ENCODE measurements at regions not wholly inside any gene's neighbourhood (a gene's known extent, or its start where the extent isn't known, plus 50 kb on each side); places are given as distances from the start of the nearest gene placed in this dataset.
"Not testable (repeated sequence)": the region's sequence is repeated elsewhere in the genome, so short reads cannot be mapped to it uniquely, and the experiment has no call there.

GRCh38 chr13:90882551-90882950 lies 464.9 kb upstream of the MIR17HG start:
- DNase-seq = no peak

DNA sequence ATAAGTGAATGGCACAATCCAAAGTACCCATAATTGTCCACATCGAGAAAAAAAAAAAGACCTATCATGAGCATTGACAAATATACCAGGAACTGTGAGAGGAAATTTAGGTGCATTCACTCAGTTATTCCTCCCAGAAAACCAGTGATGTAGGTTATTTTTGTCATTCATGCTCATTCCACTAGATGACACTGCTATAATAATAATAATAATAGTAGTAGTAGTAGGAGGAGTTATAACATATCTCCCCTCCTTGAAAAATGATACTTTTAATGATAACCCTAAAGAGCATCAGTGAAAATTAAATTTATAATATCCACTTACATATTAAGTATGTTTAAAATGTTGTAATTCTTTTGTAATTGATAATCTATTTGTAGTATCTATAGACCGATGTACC lies 463.9 kb upstream of the MIR17HG start:
- DNase-seq = no peak

DNA sequence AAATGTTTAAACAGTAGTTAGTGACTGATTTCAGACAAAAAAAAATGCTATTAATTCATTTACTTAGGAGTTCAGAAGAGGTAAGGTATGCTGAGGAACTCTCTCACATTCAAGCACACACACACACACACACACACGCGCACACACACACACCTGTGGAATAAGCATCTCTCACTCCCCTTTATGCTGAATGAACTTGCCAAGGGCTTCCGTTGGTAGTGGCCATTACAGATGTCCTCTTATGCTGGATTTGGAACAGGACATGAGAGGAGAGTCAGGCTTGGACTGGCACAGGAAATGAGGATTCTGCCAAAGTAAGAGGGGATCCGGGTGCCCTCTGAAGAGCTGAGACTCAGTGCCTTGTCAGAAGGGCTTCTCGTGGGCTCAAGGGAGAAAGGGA lies 463.4 kb upstream of the MIR17HG start:
- no peak for DNase-seq

DNA sequence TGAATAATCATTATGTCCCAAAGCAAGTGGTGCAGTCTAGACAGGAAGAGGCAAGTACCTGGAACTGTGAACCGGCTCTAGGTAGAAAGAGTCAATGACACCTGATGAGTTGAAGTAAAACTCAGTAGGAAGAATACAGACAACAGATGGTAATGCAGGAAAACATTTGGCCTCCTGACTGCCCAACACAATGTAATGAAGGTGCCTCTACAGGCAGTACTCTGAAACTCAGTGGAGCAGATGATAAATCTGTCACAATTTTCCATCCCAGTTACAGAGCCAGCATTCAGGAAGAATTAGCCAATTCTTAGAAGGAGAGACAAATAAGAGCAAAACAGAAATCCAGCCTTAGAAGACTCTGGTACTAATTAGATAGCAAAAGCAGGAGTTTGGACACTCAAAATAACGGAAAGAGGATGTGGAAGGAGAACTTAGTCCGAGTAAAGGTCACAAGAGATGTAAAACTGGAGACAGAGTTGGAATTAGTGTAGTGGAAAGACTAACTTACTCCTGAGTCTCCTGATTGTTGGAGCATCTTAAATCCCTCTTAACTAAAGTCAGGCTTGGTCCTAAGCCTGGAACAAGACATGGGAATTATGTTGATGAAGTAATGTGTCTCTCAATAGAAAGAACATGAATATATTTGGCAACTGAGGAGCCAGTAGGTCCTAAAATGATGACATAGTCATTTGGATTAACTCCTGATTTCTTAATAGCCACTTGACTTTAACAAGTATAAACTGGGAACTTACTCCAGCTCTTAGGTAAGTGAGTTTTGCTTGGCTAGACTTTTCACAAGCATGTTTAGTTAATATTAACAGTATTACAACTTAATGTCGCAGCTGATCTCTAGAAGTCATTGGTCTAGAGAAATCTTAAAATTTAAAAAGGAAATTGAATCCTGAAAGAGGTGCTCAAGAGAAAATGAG lies 457.3 kb upstream of the MIR17HG start:
- no peak for DNase-seq

GRCh38 chr13:90891329-90891728 lies 456.2 kb upstream of the MIR17HG start:
- no peak for DNase-seq

GRCh38 chr13:90893199-90893598 lies 454.3 kb upstream of the MIR17HG start:
- not testable (repeated sequence) for DNase-seq

DNA sequence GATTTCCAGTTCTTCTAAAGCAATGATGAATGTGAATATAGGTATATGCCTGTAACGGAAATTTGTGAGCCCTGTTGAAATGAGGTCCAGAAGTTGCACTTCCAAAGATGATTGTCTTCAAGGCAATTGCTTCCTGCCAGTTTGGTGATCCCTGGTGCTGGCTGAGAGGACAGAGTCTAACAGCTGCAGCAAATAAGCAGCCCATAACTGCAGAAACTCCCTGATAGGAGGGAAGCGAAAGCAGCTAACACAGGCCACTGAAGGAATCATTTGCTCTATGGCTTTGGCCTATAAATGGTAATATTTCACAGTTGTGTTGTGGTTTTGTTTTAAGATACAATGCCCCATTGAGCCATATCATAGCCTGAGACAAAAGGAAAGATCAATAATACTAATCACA lies 451.5 kb upstream of the MIR17HG start:
- no peak for DNase-seq

DNA sequence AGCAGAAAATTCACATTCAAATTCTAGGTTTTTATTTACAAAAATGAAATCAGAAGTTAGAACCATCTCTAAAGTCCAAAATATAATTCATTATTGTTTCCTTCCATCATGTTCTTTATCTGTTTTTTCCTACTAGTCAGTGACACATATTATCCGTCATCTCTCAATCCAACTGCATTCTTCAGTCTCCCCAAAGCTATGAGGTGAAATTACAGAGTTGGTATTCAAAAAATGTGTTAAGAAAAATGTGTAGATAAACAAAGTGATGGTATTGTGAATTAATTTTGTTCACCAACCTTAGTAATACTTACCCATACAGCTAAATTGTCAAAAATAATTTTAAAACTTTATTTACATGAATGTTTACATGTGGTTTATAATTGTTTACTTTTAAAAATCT lies 448.7 kb upstream of the MIR17HG start:
- no peak for DNase-seq

- no peak for DNase-seq
These were observed 448.1 kb upstream of the MIR17HG start for GRCh38 chr13:90899416-90899815.

- DNase-seq = no peak
These were observed 445.2 kb upstream of the MIR17HG start for GRCh38 chr13:90902255-90902654.

- DNase-seq = no peak
These were observed 440.9 kb upstream of the MIR17HG start for GRCh38 chr13:90906554-90906953.

DNA sequence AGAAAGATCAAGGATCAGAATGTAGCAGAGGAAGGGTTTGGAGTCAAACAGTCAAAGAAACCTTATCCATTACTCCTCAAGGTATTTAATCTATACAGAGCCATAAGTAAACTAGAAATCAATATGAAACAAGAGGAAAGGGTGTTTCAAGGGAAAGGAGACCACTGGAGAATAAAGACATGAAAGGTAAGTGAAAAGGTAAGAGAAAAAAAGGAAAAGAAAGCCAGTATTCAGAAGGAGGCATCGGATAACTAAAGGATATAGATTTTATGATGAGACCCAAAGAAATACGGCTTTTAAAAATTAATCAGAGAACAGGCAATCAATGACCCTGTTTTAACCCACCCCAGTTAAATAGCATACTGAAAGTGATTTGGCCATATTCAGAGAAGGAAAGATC lies 438.7 kb upstream of the MIR17HG start:
- no peak for DNase-seq

DNA sequence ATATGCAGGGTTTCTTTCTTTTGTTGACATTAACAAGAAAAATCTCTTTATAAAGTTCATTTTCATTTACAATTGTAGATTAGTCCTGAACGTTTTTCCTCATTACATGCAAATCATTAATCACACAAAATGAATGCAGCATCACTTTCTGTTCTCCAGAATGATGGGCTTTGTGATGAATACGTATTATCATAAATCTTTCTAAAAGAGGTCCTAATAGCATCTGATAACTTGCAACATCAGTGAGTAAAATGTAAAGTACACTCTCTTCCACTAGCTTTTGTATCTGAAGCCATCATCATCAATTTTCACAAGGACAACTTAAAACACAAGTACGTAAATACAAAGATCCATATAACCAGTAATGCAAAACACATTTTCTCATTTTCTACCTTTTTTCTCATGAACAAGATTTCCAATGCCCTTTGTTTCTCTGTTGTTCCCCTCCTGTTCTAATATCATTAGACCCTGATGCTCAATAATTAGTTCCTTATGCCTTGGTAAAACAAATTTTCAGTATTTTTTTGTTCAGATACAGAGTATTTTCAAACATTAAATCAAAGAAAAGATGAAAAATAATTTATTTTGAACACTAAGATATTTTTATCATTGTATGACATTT lies 437.4 kb upstream of the MIR17HG start:
- no peak for DNase-seq

DNA sequence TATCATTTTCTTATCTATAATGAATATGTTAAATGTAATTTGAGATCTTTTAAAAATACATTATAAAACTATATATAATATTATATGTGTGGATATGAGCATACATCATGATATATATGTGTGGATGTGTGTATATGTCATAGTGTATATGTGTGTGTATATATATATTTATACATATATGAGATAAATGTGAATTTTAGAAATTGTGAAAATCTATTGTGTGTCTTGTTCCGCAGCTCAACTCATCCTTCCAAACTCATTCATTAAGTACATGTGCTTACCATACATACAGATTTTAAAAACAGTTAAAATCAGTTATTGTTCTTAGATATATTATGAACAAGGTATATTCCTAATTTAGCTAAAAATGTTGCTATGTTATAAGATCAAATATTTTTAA lies 435.2 kb upstream of the MIR17HG start:
- DNase-seq = no peak

- DNase-seq = no peak
These were observed 429.0 kb upstream of the MIR17HG start for GRCh38 chr13:90918536-90918935.

DNA sequence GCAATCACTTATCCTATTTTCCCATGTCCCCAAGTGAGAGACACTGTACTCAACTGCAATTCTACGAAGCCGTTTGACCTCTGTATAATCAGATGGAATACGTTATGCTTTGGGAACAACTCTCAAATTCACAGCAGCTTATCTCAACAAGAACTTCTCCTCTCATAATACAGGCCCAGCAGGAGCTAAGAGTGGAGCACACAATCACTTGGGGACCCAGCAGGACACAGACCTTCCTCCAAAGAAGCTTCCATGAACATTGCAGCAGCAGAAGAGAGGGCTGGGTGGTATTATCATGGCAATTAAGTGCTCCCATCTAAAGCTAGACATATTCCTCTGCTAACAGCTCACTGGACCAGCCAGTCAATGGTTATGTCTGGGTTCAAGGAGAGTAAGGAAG lies 428.3 kb upstream of the MIR17HG start:
- DNase-seq = no peak

DNA sequence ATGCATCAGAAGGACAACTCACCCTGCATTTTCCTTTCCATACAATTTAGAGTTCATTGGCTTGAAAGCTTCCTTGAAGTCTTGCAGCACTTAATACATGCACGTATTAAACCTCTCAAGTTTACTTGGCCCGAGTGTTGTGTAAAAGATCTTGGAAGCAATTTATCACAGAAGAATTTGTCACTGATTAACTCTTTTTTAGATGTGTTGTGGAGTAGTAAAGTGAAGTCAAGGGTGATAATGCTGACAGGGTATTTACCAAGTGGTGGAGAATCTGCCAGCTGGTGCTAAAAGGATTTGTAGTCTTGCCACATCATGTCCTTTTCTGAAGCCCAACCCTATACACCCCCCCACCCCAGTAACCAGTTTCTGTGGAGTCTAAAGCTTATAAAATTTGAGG lies 421.0 kb upstream of the MIR17HG start:
- DNase-seq = no peak

DNA sequence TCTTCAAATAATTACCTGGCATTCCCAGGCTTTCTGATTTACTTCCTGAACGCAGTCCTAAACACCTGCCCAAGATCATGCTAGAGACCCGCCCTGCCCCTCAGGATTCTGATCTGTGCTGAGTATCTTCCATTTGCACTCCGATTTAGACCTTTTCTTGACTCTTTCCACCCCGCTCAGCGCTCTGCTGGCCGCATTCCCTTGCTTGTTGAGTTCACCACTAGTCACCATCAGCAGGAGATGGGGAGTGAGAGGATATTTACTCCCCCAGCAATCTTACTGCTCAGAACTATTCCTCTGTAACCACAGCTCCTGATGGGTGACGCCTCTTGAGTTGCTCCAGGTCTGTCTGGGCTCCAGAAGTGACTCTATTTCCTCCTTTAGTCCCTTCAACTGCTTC lies 419.4 kb upstream of the MIR17HG start:
- DNase-seq = no peak

- DNase-seq = no peak
These were observed 414.2 kb upstream of the MIR17HG start for GRCh38 chr13:90933097-90933826.

DNA sequence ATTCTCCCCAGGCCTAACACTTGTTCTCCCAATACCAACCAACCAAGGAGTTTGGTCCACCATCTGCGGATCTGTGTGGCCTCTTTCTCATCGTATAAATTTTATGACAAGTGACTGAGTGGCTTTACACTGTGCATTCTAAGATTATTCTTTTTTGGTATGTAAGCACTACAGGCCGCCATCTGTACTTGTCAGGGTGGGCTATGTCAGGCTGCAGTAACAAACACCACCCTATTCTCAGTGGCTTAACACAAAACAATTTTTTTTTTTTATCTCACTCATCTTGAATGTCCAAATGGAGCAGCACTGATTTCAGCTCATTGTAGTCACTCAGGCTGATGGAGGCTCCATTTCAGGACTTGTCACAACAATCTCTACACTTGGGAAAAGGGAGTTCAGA lies 412.7 kb upstream of the MIR17HG start:
- DNase-seq = no peak

DNA sequence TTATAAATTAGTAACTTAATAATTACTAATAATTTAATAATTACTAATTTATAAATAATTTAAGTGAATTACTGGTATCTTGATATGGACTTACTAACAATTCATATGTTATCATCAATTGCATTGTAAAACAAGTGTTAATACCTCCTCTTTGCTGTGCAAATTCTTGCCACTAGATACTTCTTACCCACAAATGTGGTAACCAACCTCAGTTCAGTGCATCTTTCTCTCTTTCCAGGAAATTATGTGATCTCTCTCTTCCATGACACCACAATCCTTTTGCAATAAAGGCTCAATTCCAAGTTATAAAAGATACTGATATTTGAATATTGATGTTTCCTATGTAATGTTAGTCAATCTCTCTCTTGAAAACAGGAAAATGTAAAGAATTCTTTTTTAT lies 408.6 kb upstream of the MIR17HG start:
- DNase-seq = no peak

DNA sequence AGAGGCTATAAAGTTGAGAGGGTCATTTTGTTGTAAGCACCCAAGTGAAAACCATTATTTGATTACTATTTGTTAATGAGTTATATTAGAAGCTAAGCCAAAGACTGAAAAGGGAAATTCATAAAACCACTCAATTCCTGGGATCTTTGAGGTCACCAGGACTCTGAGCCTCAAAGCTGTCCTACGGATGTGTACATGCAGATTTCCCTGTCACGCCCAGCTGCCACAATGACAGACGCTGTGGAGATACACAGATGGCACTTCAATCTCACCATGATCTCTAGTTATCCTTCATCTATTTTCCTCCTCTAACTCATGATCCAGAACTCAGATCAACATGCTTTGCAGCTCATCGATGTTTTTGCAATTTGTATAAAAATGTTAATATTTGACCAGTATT lies 403.5 kb upstream of the MIR17HG start:
- no peak for DNase-seq

- DNase-seq = not testable (repeated sequence)
These were observed 402.3 kb upstream of the MIR17HG start for GRCh38 chr13:90945146-90945545.

DNA sequence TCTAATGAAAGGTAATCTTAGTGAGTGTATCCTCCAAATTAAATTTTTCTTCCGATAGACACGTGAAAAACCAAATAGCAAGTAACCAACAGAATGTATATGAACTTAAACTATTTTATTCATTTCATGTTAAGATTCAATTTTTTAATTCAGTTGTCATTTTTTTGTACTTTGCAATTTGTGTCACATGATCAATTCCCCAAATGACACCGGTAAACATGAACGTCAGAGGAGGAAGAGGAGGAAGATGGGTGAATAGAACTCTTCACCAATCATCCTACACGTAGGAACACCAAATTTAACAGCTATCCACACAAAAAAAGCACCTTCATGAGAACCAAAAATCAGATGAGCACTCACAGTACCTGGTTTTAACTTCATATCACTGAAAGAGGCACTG lies 401.4 kb upstream of the MIR17HG start:
- not testable (repeated sequence) for DNase-seq
